Astrocyte (in vitro differentiated cells and primary cell): ENCODE measurements at regions not wholly inside any gene's neighbourhood (a gene's known extent, or its start where the extent isn't known, plus 50 kb on each side); places are given as distances from the start of the nearest gene placed in this dataset.

Source experiments
- CTCF ChIP-seq: IDR thresholded peaks from 2 replicates; pipeline ENCODE4 v1.5.1; 2011; ENCODE audit warnings: low read depth, mild to moderate bottlenecking, inconsistent platforms, low read length, moderate library complexity; ENCODE audit not compliant: insufficient read depth
- EZH2 ChIP-seq: IDR thresholded peaks from 2 replicates; pipeline ENCODE4 v1.6.1; 2012; ENCODE audit warnings: mild to moderate bottlenecking, low read length, inconsistent platforms; ENCODE audit not compliant: insufficient read depth

GRCh38 chrX:46254641-46255040 lies 290.6 kb downstream of the ZNF674 start:
- TF ChIP-seq CTCF (no peak), EZH2 (no peak)
